Astrocyte (in vitro differentiated cells and primary cell): ENCODE measurements at regions not wholly inside any gene's neighbourhood (a gene's known extent, or its start where the extent isn't known, plus 50 kb on each side); places are given as distances from the start of the nearest gene placed in this dataset.

Source experiments
- CTCF ChIP-seq: IDR thresholded peaks from 2 replicates; pipeline ENCODE4 v1.5.1; 2011; ENCODE audit warnings: low read depth, mild to moderate bottlenecking, inconsistent platforms, low read length, moderate library complexity; ENCODE audit not compliant: insufficient read depth
- EZH2 ChIP-seq: IDR thresholded peaks from 2 replicates; pipeline ENCODE4 v1.6.1; 2012; ENCODE audit warnings: mild to moderate bottlenecking, low read length, inconsistent platforms; ENCODE audit not compliant: insufficient read depth

- TF ChIP-seq CTCF (no peak), EZH2 (no peak)
Observed at GRCh38 chr10:61172182-61172926, 228.4 kb upstream of the RHOBTB1 start.
